Adrenal gland (tissue), 5 donors: ENCODE measurements at regions not wholly inside any gene's neighbourhood (a gene's known extent, or its start where the extent isn't known, plus 50 kb on each side); places are given as distances from the start of the nearest gene placed in this dataset.

Experiments
- POLR2A ChIP-seq, 2 donors: fragments of 450-650 bp; IDR thresholded peaks; one replicate each; pipeline ENCODE4 v1.6.1; 2017; ENCODE audit warnings: antibody characterized with exemption in 2 of 2, mild to moderate bottlenecking in 2 of 2, moderate library complexity in 1 of 2
- TF ChIP-seq, protein P1 (sequence below), 6 experiments: fragments of 450-650 bp in 4 of 6; fragments of 200-600 bp in 2 of 6; sonication (generic) in 1 of 6; IDR thresholded peaks; 1 replicate in 5 of 6; 2 replicates in 1 of 6; pipeline versions ENCODE4 v1.5.1 to v1.8.0; 2016 to 2021; ENCODE audit warnings: antibody characterized with exemption in 6 of 6, mild to moderate bottlenecking in 2 of 6, moderate library complexity in 1 of 6
- donor health status: DM: no; HTN: no; CAD: no.

DNA sequence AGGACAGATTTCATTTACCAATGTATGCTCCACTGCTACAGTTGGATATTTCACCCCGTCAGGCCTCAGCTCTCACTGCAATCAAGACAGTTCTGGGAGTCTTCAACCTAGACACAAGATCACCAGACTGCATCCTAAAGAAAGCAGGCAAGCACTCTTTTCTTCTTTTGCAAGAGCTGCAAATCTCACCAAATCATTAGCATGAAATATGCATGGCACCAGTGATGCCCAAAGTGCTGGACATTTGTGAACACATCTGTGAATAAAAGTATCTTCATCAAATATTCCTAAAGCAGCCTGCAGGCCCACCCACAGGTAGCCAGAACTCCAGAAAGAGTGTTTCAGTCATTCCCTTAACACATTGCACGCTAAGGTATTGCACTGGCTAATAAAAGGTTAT, 87.5 kb downstream of the RBM43 start:
- TF ChIP-seq, protein P1, sequence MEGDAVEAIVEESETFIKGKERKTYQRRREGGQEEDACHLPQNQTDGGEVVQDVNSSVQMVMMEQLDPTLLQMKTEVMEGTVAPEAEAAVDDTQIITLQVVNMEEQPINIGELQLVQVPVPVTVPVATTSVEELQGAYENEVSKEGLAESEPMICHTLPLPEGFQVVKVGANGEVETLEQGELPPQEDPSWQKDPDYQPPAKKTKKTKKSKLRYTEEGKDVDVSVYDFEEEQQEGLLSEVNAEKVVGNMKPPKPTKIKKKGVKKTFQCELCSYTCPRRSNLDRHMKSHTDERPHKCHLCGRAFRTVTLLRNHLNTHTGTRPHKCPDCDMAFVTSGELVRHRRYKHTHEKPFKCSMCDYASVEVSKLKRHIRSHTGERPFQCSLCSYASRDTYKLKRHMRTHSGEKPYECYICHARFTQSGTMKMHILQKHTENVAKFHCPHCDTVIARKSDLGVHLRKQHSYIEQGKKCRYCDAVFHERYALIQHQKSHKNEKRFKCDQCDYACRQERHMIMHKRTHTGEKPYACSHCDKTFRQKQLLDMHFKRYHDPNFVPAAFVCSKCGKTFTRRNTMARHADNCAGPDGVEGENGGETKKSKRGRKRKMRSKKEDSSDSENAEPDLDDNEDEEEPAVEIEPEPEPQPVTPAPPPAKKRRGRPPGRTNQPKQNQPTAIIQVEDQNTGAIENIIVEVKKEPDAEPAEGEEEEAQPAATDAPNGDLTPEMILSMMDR (IDR thresholded peaks at IDR 0.05): no peak
- TF ChIP-seq POLR2A (IDR thresholded peaks at IDR 0.05): no peak
